NCI-H226 (cell line): ENCODE measurements at regions not wholly inside any gene's neighbourhood (a gene's known extent, or its start where the extent isn't known, plus 50 kb on each side); places are given as distances from the start of the nearest gene placed in this dataset.

Experiments
- DNase-seq: peaks from one replicate; pipeline ENCODE4 v3.0.0-alpha.2; 2015

DNA sequence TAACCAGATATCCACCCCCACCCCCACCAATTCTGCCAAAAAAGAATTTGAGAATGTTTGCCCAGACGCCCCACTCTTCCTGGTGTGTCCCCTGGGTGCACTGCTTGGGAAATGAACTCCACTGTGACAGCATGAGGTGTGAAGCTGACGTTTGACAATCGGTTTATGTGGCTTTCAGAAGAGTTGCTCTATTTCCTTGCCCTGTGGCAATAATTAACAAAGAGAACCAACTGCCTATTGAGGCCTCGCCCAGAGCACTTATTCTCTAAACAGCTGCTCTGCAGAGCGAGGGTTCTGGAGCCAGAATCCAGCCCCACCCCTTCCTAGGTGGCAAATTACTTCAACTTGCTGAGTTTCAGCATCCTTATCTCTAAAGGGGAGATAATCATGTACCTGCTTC lies 115.8 kb upstream of the SIX3 start:
- no peak for DNase-seq

DNA sequence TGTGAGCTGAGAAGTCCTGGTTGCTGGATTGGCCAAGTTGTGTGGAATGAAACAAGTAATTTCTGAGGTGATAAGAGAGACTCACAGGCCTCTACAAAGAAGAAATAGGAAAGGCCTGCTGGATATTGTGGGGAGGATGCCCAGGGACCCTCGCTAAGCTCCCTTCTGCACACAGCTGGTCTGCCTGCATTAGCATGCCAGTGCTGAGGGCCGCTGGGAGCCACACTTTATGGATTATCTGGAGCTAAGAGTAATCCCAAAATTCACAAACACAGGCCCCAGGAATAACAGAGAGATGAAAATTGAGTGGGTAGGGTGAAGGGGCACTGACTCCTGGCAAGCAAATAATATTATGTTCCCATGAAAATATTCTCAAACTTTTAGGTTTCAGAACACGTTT lies 114.9 kb upstream of the SIX3 start:
- no peak for DNase-seq

DNA sequence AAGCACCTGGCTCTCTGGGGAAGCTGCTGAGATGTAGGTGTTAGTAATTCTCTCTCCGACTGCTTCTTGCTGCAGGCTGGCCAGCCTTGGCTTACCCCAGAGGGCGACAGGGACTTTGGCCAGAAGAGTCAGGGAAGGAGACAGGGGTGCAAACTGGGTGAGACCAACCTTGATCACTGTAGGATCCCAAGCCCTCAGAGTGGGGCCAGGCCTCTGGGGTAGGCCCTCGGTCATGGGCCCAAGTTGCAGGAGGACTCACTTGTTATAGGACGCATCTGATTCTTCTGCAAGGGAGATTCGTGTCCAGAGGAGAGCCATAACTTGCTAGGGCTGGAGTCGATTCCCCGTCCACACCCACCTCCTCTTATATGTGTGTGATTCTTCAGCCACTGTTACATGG lies 111.7 kb upstream of the SIX3 start:
- no peak for DNase-seq

DNA sequence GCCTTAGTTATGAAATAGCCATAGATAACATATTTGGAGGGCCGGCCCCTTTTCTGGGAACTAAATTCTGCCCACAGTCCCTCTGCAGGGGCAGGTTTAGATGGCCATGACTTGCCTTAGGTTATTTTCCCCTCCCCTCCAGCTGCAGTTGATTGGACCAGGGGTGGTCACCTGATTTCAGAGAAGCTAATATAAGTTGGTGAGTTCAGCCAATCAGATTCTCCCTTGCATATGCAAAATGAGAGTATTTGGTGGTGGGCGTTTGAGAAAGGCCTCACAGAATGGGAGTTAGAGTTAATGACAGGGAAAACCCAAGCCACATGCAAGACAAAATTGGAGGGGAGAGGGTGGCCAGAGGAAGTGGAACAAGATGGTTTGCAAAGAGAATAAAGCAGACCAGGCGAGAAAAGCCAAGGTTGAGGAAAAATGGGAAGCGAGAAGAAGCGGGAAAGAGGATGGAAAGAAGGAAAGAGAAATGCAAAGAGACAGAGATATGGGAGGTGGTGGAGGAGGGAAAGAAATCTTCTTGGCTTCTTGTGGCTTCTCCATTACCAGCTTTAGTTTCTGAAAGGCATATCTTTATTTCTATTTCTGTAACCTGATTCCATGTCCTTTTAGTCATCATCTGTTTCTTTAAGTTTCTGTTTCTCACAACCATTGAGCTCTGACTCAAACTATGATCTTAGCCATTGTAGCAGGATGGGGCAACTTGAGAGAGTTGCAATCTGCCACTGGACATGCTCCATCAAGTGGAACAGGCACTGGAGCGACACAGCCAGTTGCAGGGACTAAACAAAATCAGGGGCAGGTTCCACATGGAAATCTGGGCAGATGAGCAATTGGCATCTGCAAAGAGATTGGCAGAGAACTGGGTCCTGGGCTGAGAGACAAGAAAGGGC lies 108.1 kb upstream of the SIX3 start:
- DNase-seq, result no peak

DNA sequence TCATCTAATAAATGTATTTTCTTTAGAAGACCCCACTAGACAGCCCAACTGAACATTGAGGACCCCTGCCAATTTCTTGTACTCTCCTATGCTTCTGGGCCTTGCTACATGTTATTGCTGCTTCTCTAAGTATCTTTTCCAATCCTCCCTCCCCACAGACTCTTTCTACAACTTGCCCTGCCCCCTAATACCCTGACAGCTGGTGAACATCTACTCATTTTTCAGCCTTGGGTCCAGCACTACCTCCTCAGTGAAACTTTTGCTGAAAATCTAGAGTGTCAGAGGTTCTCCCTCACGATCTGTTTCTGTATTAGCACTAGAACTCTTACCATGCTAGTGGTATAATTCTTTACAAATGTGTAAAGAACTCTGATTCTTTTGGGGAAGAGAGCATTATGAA lies 106.8 kb upstream of the SIX3 start:
- DNase-seq, result no peak

DNA sequence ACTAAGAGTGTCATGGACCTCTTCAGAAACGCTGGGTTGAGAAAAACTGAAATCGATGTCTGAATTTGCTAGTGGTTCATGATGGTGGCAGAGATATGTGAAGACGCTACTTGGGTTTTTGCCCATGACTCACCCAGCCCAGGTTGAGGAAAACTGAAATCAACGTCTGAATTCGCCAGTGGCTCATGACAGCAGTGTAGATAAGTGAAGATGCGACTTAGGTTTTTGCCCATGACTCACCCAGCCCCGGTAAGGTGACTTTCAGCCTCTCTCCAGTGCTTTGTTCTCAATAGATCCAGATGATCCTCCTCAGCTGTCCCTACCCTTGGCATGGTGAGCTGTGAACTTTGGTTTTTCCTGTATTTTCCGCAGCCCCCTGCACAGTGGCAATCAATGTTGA lies 105.3 kb upstream of the SIX3 start:
- no peak for DNase-seq

DNA sequence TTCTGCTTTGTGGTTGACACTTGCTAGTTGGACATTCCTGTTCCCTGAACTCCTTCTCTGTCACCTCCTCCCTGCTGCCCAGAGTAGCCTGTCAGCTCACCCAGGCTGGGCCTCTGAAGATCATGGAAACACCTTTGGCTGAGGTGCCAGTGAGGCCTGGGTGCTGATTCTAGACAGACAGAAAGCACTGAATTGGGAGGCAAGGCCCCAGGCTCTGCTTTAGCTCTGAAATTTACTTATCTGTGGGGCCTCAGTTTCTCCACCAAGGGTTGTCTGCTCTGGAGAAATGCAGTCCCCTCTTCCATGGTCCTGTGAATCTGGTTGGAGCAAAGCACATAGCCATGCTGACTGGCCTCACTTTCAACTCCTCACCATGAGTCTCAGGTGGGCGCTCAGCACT lies 104.6 kb upstream of the SIX3 start:
- no peak for DNase-seq

DNA sequence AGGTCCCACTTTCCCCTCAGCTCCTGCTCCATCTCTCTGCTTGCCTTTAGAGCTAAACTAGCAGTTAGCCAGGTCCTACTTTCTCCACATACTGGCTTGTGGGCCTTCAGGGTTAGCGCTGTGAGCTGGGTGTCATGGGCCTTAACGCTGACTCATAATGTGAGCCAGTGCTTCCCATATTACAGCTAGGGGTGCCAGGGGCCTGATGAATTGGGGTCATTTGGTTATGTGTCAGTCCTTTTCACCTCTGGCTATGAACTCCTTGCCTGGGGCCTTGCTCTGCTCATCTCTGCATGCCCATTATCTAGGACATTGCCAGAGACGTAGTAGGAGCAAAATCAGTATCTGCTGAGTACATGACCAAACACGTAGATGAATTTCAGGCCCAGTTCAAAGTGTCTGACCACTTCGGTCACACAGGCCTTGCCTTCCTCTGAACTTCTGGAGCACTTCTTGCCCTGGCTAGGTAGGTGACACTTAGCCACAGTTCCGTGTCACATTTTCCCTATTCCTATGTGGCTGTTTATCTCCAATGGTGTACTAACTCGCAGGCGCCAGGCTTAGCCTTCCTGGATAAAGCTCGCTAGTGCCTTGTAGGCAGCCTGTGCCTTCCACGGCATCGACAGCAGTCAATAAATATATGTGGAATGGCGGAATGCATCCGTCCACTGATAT lies 103.2 kb upstream of the SIX3 start:
- DNase-seq, result no peak

DNA sequence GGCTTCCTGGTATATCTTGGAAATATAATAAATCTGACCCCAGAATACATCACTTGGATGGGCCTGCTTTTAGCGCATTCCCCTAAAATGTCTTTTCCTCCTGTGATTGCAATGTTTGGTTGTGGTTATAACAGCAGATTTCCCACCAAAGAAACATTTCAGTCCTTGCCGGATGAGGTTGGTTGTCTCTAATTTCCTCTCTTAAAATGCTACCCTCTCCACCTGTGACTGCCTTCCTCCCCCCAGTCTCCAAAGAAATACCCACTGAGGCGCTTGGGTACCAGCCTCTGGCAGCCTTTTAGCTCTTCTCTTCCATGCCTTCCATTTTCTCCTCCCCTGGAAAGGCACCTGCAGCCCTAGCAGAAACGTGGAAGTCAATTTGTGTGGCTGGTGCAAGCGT lies 102.1 kb upstream of the SIX3 start:
- no peak for DNase-seq

DNA sequence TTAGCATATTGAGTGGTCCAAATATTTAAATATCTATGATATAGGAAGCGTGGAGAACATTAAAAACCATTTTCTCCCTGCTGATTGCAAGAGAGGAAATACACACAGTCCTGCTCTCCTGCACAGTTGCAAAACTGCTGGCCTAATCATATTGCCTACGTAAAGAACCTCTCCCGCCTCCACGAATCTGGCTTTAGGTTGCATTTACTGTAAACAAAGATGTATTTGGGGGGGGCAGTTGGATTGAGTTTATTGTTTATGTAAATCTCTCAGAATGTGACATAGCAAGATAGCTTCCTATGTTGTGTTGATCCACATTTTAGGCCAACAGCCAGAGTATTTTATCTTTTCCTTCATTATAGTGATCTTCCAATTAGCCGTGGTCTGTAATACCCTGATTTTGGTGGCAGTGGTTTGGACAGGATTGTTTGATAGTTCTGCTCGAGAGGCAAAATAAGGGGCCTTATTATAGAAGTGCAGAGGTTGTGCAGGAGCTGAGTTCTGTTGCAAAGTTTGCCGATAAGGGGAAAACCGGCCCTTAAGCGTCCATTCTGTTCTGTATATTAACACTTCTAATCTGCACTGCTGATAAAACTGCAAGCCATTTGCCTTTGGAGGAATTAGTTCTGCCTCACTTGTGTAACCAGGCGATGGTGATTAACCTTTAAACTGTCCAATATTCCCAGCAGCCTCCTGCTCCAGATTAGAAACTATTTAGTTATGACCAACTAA lies 101.6 kb upstream of the SIX3 start:
- DNase-seq, result no peak

DNA sequence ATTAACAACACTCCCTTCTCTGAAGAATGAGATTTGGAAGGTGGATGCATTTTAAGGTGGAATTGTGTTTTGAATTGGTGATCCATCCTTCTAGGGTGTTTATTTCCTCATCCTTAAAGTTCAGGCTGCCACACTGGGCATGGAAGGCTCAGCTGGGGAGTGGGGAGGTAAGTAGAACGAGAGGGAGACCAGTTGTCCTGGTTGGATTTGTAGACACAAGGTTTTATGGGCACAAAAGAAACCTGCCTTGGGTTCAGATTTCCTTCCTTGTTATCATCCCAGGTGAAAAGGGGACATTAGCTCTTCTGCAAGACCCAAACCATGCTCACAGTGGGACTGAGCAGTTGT lies 101.0 kb upstream of the SIX3 start:
- DNase-seq, result no peak

DNA sequence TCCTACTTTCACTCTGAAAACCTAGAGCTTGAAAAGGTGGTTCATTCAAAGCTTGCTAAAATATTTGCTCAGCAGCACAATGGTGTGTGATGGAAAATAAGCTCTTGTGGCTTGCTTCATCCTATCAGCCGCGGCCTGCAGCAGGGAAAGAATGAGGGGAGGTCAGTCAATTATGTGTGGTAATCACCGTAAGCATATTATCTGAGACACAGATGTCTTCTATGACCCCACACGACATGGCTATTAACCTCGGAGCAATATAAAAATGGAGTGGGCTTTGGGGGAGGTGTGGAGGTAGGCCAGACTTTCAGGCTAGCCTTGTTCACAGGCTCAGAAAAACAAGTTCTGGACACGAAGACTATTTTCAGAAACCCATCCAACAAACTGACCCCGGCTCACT lies 98.4 kb upstream of the SIX3 start:
- no peak for DNase-seq

DNA sequence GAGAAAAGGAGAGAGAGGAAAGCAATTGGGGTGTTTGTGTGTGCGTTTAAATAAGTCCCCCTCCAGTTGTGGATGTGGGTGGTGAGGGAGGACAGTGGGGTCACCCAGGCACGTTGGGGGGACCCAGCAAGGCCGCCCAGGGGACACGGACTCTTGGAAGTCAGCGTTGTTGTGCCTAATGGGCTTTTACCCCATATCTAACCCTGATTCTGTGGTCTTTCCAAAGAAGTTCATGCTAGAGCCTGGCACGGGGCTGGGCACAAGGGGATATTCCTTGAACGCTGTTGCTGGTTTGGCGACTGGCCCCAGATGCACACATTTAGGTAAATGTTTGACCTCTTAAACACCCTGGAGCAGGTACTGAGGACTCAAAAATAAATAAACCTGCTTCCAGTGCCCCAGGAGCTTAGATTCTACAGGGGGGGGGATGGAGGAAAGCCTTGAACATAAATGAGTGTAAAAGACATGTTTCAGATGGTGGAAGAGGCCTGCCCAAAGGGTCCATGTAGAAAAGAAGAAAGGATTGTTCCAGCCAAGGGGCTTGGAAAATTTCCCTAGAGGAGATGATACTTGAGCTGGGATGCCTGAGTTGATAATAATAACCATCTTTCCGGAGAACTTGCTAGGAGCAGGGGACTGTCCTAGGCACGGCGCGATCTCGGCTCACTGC lies 97.7 kb upstream of the SIX3 start:
- no peak for DNase-seq

DNA sequence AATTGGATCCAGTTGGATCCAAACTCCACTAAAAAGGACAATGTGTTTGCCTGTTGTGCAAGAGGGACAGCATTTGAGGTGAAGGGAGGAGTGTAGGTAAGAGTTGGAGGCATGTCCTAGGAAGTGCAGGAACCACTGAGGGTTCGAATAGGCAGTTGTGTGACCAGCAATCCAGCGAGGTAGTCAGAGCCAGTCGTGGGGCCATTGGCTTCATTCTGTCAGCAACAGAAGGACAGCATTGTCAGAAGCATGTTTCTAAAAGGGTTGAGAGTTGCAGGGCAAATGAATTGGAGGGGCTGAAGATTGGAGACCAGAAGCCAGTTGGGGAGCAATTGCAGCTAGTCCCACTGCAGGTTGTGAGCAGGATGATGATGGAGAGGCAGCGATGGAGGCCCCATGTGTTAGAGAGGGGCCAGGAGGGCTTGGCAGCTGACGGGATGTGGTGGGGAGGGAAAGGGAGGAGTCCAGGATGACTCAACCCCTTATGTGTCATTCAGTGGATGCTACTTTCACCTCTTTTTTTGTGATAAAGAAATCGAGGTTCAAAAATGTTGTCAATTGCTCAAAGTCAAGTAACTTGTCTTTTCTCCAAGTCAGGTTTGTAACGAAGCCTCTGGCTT lies 96.7 kb upstream of the SIX3 start:
- DNase-seq, result peak; percentile 11

DNA sequence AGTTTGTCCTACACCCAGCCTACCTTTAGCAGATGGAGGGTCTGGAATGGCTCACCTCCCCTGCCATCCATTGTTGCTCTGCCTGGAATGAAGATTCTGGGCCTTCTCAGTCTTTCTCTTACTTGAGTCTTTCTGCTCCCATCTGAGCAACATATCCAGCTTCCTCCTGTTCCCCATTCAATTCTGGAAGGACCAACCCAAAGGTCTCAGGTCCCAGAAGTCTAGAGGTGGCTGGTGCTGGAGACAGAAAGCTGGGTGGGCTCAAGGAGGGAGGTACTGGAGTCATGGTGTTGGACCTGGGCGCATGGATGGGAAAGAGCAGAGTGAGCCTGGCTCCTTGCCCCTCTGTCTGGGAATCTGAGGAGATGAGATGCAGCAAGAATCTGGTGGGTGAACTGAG lies 93.5 kb upstream of the SIX3 start:
- DNase-seq, result no peak

DNA sequence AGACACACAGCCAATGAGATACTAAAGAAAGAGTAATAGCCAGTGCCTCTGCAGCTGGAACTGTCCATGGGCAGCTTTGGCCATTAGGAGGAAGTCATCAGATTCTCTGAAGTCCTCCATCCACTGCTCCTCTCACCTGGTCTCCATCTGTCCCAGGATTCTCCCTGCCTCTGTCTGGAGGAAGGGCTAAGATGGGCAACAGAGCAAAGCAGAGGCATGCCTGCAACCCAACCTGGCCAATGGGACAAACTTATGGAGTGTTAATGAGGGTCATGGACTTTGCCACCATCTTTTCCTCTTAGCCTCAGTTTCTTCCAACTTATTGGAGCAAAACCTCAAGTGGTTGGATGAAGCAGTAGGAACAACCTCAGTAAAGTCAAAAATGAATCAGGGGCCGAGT lies 91.5 kb upstream of the SIX3 start:
- no peak for DNase-seq

DNA sequence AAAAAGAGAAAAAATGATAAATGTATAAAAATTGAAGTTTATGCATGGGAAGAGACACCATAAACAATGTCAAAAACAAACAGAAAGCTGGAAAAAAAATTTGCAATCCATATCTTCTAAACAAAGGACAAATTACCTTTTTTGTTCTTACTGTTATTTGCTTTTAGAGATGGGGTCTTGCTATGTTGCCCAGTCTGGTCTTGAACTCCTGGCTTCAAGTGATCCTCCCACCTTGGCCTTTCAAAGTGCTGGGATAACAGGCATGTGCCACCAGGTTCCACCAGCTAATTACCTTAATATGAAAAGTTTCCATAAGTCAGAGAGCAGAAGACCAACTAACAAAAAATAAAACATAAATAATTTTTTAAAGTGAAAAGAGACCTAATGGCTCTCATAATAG lies 90.0 kb upstream of the SIX3 start:
- no peak for DNase-seq

DNA sequence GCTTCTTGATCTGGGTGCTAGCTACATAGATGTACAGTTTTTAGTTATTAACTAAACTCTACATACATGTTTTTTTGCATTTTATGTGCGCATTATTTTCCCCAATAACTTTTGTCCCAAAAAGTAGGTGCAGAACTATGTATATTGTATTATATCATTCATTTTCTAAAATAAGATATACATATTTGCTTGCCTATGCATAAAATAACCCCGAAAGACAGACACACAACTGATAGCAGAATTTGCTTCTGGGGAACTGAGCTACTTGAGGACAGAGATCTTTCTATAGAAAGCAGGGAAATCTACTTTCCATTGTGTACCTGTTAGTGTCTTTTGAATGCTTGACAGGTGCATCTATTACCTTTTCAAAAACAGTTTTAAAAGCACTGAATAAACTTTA lies 88.9 kb upstream of the SIX3 start:
- no peak for DNase-seq

DNA sequence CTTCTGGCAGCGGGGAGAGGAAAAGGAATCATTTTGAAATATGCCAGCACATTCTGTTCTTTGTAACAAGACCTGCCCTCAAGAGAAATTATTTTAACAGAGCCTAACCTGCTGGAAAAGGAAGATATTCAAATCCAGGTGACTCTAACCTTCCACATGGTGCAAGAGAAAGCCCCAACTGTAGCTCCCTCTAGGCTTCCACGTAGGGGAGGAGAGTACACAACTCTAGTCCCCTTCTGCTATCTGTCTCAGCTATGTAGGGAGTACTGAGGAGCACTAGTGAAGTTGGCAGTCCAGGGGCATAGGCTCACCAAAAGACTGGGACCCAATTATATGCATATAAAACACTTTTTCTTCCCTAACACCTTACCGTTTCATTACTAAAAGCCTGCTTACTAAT lies 82.2 kb upstream of the SIX3 start:
- DNase-seq, result no peak

DNA sequence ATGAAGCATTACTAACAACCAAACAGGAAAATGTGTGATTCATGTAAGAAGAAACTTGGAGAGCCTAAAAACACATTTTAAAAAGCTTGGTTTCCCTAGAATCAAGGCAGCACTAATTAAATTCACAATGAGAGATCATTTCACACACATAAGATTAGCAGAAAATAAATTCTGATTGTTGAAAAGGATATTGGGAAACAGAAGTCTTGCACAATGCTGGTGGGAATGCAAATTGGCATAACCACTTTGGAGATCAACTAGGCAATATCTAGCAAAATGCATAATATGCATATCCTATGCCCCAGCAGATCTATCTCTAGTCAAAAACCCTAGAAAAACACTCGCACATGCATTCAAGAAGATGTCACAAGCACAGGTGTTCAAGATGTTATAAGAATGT lies 75.3 kb upstream of the SIX3 start:
- no peak for DNase-seq

DNA sequence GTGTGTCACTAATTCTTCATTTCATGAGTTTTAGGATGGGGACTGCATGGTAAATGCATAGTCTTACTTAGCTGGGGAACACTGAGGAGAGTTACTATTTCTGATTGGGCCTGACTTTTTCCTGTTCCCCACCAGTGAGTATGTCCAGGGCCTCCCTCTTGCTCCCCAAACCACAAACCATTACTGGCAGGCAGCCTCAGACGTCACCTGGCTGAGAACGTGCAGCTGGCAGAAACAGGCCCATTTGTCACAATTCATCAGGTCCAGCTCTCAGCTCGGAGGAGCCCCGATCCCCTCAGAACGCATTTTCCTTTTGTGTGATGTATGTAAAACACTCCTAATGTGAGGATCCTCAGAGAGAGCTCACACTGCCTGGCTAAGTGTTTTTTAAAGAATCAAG lies 71.7 kb upstream of the SIX3 start:
- DNase-seq, result no peak

DNA sequence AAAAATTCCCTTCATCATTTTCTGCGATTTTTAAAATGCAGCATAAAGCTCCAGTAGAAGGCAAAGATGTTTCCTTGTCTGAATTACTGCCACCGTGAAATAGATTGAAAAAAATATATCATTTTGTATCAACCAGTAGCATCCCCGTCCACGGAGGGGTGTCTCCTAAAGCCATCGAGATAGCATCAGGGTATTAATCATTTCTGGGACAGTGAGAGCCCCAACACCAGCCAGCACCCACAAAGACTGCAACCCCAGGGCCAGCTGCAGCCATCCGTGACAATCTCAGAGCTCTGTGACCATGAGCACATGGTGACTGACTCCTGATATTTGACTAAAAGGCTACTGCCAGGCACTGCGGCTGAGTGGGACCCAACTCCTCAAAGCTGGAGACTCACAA lies 64.1 kb upstream of the SIX3 start:
- no peak for DNase-seq
